NCI-H2107 treated with DMSO at 0.1 percent for 48 hours (cell line): ENCODE measurements at regions not wholly inside any gene's neighbourhood (a gene's known extent, or its start where the extent isn't known, plus 50 kb on each side); places are given as distances from the start of the nearest gene placed in this dataset.

Source experiments
- DNase-seq: peaks from one replicate; lab custom pipeline; 2025; ENCODE audit not compliant: unreplicated experiment; lab: John Stamatoyannopoulos, UW

DNA sequence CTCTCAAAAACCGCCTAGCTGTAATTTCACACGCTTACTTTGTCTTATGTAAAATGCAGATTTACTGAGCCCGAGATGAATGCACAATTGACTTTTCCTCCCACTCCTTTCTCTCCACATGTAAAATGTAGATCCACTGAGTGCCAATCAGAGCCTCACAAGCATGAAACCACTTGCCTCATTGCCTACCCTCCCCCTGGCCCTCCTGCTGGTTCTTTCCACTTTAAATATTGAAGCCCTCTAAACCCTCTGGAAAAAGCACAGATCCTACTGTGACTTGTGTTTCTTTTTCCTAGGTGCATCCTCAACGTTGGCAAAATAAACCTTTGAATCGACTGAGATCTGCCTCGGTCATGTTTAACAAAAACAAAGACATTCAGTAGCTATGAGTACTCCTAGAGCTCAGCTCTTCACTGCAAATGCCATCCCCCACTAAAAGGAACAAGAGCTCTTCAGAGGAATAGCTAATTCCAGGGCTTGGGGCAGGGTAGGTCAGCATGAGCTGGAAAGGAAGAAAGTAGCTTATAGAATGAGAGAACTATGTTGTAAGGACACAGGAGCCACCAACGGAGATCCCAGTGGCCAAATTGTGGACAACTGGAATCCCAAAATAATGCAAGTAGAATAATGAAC lies 365.5 kb upstream of the RUNX1 start:
- peak; percentile 71 for DNase-seq

DNA sequence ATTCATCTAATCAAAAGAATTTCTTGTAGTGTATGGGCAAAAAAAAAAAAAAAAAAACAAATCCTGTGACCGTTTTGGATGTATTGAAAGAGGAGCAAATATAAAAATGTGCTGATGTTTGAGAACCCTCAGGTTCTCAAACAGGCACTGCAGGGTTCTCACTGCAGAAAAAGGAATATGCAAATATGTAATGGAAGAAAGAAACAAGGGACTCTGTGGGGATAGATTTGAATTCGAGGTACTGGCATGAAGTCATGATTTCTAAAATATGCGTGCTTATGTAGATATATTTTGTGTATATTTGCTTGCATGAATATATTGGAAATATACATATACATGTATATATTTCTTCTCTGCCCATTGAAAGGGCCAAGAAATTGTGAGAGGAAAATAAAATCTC lies 365.0 kb upstream of the RUNX1 start:
- no peak for DNase-seq

DNA sequence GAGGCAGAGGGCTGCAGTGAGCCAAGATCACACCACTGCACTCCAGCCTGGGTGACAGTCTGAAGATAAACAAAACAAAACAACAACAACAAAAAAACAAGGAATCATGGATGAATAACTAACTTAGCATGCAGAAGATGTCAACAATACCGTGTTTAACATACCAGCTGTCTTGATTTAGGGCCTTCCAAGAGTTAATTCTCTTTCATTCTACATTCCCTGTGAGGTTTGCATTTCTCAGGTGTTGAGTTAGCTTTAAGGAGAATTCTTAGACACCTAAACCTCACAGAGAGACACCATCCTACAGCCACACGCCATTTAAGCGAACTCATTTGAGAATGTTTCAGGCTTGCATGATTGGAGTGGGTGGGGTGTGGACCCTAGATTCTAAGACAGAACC lies 363.1 kb upstream of the RUNX1 start:
- no peak for DNase-seq

GRCh38 chr21:35411434-35411833 lies 362.3 kb upstream of the RUNX1 start:
- no peak for DNase-seq

DNA sequence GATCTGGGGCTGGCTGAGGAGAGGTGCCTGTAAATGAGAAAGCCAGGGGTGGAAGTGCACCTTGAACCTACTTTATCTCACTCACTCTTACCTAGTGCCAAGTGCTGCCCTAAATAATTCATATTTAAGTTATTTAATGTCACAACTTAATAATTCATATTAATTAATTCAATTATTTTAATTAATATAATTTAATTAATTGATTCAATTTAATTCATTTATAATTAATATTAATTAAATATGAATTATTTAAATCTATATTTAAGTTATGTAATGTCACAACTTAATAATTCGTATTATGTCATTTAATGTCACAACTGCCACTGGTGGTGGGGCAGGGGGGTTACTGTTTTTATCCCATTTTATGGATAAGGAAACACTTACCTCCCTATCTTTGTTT lies 361.6 kb upstream of the RUNX1 start:
- no peak for DNase-seq

GRCh38 chr21:35410123-35410522 lies 361.0 kb upstream of the RUNX1 start:
- no peak for DNase-seq

- no peak for DNase-seq
These were observed 359.3 kb upstream of the RUNX1 start for GRCh38 chr21:35408401-35408800.

DNA sequence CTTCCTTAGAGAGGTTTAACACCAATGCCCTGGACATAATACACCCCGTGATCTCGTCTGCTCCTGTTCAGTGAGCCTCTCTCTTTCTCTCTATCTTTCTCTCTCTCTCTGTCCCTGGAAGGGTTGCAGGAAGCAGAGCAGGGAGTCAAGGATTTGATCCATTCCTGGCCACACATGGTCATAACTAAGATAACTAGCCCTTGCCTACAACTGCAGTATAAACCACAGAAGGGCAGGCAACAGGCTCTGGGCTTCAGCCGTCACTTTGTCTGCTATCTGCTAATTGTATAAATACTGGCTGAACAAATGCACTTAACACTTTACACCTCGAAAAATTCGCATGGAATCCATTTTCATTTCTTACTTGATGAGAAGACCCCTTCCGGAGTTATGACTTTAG lies 357.5 kb upstream of the RUNX1 start:
- DNase-seq: no peak

DNA sequence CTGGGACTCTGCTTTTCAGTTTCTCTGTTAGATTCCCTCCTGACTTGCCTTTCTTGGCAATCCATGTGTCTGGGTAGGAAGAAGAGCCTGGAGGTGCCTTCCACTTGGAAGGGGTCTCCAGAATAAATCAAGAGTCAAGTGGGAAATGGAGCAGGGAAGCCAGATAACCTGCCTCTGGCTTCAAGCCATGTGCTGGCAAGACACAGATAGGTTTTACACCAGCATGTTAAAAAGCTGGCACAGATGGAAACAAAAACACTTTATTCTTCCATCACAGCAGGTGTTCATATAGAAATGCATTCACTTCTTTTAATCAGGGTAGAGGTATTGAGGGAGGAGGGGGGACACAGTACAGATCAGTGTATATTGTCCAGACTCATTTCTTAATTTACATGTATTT lies 356.9 kb upstream of the RUNX1 start:
- peak; percentile 72 for DNase-seq

DNA sequence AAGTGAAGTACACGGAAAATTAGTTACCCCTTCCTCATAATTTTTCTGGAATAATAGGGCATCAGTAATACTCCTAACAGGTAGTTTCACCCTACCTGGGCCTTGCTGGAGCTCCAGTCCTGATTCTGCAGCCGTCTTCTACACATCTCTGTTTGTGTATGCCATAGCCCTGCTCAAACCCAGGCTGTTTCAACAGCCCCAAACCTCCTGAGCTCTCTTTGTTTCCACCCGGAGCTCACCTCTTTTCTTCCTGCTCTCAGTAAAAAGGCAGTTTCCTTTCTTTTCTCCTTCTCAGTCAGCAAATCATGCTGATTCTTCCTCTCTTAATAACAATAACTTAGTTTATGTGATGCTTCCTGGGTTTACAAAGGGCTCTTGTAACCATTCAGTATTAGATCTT lies 355.1 kb upstream of the RUNX1 start:
- DNase-seq: no peak

DNA sequence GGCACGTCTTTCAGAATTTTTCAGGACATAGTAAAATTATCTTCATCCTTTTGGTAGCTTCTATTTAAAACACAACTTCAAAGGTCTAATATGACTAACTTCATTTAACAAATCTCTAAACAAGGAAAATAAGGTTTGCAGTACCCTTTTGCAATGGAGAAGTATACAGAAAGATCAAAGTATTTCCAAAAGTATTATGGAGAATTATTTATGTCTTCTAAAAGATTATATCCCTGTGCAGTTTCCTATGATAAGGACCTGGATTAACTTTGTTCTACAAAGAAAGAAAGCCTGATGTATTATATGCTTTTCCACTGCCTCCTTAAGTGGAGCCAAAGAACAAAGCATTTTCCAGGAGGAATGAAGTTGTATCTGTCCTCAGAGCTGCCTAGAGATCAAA lies 353.0 kb upstream of the RUNX1 start:
- no peak for DNase-seq

- no peak for DNase-seq
These were observed 352.4 kb upstream of the RUNX1 start for GRCh38 chr21:35401476-35401875.

DNA sequence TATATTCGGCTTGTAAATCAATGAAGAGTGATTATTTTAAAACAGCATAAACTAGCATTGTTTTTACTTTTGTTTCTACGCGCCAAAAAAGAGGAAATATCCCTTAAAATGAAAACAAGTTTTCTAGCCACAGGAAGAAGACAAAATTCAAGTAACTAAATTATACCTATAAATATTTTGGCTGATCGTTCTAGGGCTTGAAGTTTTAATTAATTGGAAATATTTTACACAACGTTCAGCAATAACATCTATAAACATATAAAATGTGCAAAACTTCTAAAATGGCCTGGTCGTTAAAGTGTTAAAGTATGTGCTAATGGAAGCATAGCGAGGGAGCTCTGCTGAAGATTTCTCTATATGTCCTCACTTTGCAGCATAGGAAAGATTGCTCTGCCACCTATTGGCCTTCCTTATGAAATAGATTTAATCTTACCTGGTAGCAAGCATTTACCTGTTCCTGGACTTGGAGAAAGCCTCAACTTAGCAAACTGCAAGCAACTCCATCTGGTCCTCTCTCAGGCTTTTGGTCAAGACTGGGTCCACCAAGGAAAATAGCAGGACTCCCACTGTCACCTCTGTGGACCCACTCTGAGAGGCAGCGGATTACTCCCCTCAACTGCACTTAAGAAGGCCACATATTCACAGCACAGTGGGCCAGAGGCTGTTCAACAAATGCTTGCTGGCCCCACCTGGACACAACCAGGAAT lies 351.3 kb upstream of the RUNX1 start:
- DNase-seq: peak; percentile 92

DNA sequence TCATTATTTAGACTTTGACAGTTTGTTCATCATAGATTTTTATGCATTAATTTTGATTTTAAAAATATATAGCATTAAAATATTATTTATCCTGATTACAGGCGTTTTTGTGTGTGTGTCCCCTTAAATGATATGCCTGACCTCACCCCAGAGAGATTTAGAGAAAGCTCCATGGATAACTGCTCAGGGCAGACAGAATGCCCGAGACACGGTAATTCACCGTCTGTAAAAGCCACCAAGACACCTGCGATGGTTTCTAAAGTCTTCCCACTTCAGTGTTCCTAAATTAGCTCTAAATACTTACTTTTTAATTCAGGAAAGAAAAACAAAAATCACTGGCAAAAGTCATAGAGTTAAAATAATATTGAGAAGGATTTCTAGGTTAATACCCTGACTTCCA lies 350.6 kb upstream of the RUNX1 start:
- peak; percentile 64 for DNase-seq

DNA sequence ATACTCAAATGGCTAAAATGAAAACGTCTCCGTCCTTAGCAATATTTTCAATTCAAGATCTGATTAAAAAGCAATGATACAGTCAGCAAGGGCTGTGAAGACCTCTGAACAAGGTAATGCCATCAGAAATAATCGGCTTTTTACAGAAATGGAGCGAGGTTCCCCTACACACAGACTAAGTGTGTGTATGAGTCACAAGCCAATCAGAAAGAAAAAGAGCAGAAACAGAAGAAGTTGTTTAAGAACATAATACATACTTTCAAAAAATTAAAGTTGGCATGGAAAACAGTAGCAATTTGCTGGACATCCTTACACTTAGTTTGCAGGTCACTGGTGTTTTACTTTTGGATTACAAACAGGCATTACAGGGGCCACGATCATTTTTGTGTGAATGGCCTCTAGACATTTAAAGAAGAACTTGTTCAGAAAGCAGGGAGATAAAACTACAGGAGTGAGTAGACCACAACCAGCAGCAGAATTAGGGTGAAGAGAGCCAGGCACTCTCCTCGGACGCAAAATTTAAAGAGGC lies 350.0 kb upstream of the RUNX1 start:
- DNase-seq: peak; percentile 68

GRCh38 chr21:35398346-35398982 lies 349.4 kb upstream of the RUNX1 start:
- DNase-seq: peak; percentile 62

- no peak for DNase-seq
These were observed 348.7 kb upstream of the RUNX1 start for GRCh38 chr21:35397781-35398180.

DNA sequence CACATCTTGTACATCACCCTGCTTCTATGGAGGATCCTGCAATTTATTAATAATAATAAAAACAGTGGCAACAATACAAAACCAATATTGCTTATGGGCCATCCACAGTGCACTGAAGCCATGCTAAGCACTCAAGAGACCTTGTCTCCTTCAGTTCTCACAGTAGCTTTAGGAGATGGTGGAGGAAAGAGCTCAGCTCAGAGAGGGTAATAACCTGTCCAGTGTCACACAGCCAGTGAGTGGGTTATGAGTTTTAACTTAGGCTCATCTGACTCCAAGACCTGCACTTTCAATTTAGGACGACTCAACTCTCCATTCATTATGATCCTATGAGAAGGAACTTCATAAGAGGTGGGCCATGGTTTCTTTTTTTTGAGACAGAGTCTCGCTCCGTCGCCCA lies 347.6 kb upstream of the RUNX1 start:
- no peak for DNase-seq

- no peak for DNase-seq
These were observed 346.6 kb upstream of the RUNX1 start for GRCh38 chr21:35395728-35396127.

DNA sequence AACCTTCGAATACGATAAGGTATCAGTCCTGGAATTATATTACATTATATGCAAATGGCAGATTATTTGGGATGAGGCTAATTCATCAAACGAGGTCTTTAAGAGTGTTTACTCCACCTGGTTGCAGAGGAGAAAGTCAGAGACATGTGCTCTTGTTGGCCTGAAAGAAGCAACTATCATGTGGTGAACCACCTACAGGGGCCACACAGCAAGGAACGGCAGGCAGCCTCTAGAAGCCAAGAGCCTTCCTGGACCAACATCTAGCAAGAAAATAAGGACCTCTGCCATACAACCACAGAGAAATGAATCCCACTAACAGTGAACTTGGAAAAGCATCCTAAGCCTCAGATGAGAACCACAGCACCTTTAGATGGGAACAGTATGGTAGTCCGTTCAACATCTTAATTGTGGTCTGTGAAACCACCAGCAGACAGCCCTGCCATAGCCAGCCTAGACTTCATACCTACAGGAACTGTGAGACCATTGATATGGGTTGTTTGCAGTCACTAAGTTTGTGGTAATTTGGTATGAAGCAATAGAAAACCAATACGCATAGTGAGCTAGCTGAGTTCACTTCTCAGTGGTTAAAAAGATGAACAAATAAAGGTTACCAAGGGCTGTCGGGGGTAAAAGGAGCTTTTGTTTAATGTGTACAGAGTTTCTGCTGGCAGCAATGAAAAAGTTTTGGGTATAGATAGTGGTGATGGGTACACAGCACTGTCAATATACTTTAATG lies 345.7 kb upstream of the RUNX1 start:
- peak; percentile 84 for DNase-seq

- no peak for DNase-seq
These were observed 344.9 kb upstream of the RUNX1 start for GRCh38 chr21:35394049-35394448.
